C4-2B (cell line): ENCODE measurements at regions not wholly inside any gene's neighbourhood (a gene's known extent, or its start where the extent isn't known, plus 50 kb on each side); places are given as distances from the start of the nearest gene placed in this dataset.
"Not testable (repeated sequence)": the region's sequence is repeated elsewhere in the genome, so short reads cannot be mapped to it uniquely, and the experiment has no call there.

Experiments
- CTCF ChIP-seq: fragments of 450-650 bp; conservative IDR thresholded peaks from 2 replicates; pipeline ENCODE4 v1.5.1; 2017; ENCODE audit warnings: mild to moderate bottlenecking
- ZFX ChIP-seq: fragments of 450-650 bp; IDR thresholded peaks from 2 replicates; pipeline ENCODE4 v1.6.1; 2017

DNA sequence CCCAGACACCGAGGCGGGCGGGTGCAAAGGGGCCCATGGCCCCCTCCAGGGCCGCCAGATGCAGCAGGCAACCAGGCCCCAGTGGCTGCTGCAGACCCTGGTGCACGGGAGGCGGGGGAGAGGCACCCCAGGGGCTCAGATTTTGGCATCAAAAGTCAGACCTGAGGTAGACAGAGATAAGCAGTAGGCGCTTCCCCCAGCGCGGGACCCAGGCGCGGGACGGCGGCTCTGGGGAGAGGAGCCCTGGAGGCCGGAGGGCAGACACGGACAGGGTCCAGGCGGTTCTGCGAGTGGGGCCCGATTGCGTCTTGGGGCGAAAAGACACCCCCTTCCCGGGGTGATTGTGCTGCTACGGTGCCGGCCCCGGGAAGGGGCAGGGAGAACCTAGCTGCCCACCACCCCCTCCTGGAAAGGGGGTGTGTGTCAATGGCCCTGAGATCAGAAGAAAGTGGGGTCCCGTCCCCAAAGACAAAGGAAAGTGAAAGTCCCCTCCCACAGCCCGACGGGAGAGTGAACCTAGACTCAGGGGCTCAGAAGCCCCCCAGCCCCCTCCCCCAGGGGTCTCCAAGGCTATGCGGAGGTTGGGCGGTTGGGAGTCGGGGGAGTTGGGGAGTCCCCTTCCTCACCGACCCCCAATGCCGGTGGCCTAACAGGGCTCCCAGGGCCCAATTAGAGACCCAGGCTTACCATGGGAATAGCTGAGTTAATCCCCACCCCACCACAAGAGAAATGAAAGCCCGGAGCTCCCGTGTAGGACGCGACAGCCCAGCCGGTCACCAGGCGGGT is 178.5 kb downstream of the SPATA31A1 start:
- TF ChIP-seq CTCF, ZFX: not testable (repeated sequence)
